Neural progenitor cell (in vitro differentiated cells): ENCODE measurements at regions not wholly inside any gene's neighbourhood (a gene's known extent, or its start where the extent isn't known, plus 50 kb on each side); places are given as distances from the start of the nearest gene placed in this dataset.

Experiments
- EZH2 ChIP-seq: fragments of 200-600 bp; sonication (generic); IDR thresholded peaks from 2 replicates; pipeline ENCODE4 v1.6.1; 2017; ENCODE audit warnings: antibody characterized with exemption, mild to moderate bottlenecking, moderate library complexity
- EZH2phosphoT487 ChIP-seq: fragments of 200-600 bp; sonication (generic); IDR thresholded peaks from 2 replicates; pipeline ENCODE4 v1.6.1; 2017; ENCODE audit warnings: antibody characterized with exemption
- TF ChIP-seq, protein P1 (sequence below): fragments of 200-600 bp; sonication (generic); IDR thresholded peaks from 2 replicates; pipeline ENCODE4 v1.5.1; 2017; ENCODE audit warnings: antibody characterized with exemption, mild to moderate bottlenecking

DNA sequence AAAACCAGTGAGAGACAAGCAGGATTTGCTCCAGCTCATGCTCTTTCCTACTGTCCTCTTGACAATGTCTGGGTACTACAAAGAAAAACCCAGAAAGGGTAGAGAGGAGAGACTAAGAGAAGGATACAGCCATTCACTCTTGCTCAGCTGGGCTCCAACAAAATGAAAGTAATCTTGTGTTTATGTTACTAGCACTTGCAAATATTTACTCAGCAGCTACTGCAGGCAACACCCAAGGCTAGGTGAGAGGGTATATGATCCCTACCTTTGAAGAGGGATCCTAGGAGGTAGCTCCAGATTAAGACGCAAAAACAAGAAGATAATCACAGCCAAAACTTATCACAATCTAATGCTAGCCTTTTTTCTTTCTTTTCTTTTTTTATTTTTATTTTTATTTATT, 329.6 kb upstream of the ACVR2A start:
- TF ChIP-seq, protein P1, sequence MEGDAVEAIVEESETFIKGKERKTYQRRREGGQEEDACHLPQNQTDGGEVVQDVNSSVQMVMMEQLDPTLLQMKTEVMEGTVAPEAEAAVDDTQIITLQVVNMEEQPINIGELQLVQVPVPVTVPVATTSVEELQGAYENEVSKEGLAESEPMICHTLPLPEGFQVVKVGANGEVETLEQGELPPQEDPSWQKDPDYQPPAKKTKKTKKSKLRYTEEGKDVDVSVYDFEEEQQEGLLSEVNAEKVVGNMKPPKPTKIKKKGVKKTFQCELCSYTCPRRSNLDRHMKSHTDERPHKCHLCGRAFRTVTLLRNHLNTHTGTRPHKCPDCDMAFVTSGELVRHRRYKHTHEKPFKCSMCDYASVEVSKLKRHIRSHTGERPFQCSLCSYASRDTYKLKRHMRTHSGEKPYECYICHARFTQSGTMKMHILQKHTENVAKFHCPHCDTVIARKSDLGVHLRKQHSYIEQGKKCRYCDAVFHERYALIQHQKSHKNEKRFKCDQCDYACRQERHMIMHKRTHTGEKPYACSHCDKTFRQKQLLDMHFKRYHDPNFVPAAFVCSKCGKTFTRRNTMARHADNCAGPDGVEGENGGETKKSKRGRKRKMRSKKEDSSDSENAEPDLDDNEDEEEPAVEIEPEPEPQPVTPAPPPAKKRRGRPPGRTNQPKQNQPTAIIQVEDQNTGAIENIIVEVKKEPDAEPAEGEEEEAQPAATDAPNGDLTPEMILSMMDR, result no peak
- TF ChIP-seq EZH2 (no peak), EZH2phosphoT487 (no peak)
